ENCODE measurements at regions not wholly inside any gene's neighbourhood (a gene's known extent, or its start where the extent isn't known, plus 50 kb on each side); places are given as distances from the start of the nearest gene placed in this dataset.

DNA sequence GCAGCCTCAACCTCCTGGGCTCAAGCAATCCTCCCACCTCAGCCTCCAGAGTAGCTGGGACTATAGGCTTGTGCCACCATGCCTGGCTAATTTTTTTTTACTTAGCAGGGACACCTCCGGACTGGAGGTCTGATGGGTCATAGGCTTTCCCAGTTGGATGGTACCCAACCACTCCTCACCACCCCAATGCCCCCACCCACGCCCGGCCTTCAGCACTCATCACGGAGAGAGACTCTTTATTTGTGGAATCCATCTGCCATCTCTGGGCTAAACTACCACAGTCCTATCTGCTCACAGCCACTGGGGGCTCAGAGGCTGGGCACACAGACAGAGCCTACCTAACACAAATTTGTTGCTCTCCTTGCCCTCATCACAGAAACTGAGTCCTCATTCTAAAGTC is 58.3 kb upstream of the STXBP1 start:
- DNase-seq (ENCODE audit: low read depth in 2 of 2, low spot score in 1 of 2): no peak

- no peak for DNase-seq (ENCODE audit: low read depth in 2 of 2, low spot score in 1 of 2)
Measured at GRCh38 chr9:127554966-127555839, 56.9 kb upstream of the STXBP1 start.

DNA sequence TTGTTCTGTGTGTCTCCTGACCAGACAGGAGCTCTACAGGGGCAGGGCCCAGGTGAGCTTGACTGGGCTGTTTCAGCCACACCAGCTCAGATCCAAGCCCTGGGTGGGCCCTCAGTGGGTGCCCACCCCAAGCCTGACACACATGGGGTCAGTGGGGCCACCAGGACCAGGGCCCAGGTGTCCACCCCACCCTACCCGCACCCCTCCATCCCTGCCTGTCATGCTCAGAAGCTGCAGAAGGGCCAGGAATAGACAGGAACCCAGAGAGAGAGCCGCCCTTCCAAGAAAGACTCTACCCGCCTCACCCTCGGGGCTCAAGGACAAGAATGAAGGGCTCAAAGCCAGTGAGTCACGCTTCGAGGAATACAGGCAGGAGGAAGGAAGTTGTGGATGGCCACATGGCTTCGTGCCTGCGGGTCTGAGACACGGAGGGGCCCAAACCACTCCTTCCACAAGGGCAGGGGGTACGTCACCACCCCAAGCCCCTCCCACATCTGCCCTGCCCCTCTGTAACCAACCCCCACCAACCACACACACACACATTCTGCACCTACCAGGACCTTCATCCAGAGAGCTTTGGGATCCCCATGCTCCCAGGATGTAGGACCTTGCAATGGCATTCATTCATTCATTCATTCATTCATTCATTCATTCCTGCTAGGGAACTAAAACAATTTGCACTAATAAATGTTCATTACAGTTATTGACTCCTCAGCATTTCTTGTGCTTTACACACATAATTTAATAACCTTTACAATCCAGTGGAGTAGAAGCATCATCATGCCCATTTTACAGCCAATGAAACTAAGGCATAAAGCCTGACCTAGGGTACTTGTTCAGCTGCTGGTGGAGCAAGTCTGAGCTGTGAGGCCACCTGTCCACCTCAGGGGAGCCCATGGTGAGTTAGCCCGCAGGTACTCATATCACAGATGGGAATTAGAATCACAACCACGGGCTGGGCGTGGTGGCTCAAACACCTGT is 55.9 kb upstream of the STXBP1 start:
- DNase-seq (ENCODE audit: low read depth in 2 of 2, low spot score in 1 of 2): peak in 1 of 2 donors; percentile 27

- no peak for DNase-seq (ENCODE audit: low read depth in 2 of 2, low spot score in 1 of 2)
Measured at GRCh38 chr9:127556871-127557270, 55.2 kb upstream of the STXBP1 start.

DNA sequence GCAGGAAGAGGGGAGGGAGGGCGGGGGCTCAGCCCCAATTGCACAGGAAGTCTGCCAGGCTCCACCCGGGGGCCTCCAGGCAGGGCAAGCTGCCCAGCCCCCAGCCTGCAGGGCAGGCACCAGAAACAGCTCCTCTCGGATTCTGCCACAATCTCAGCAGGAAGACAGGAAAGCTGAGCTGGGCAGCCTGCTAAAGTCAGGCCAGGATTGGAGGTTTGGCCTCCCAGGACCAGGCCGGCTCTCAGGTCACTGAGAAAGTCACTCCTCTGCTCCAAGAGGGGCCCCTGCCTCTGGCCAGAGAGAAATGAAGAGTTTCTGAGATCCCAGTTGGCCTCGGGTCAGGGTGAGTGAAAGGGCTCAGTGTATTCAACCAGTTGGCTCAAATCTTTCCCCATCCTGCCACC is 54.6 kb upstream of the STXBP1 start:
- no peak for DNase-seq (ENCODE audit: low read depth in 2 of 2, low spot score in 1 of 2)

- no peak for DNase-seq (ENCODE audit: low read depth in 2 of 2, low spot score in 1 of 2)
Measured at GRCh38 chr9:127557998-127558546, 54.0 kb upstream of the STXBP1 start.

- DNase-seq (ENCODE audit: low read depth in 2 of 2, low spot score in 1 of 2): no peak
Measured at GRCh38 chr9:127558581-127559246, 53.4 kb upstream of the STXBP1 start.

DNA sequence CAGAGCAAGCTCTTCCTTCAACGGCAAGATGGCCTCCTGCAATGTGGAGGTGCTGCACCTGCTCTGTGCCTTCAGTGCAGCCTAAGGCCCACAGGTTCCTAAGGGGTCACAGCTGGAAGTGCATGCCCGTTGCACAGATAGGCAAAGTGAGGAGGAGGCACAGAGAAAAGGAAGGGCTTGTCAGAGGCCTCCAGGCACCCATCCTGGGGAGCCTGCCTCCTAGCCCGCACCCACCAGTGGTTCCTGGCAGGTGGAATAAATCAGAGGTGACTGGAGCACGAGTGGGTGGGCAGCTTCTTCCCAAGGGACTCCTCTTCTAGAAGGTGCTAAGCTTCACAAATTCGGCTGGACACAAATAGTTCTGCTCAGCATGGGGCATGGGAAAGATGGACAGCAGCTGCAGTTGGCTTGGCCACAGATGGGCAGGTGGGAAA is 52.8 kb upstream of the STXBP1 start:
- no peak for DNase-seq (ENCODE audit: low read depth in 2 of 2, low spot score in 1 of 2)

DNA sequence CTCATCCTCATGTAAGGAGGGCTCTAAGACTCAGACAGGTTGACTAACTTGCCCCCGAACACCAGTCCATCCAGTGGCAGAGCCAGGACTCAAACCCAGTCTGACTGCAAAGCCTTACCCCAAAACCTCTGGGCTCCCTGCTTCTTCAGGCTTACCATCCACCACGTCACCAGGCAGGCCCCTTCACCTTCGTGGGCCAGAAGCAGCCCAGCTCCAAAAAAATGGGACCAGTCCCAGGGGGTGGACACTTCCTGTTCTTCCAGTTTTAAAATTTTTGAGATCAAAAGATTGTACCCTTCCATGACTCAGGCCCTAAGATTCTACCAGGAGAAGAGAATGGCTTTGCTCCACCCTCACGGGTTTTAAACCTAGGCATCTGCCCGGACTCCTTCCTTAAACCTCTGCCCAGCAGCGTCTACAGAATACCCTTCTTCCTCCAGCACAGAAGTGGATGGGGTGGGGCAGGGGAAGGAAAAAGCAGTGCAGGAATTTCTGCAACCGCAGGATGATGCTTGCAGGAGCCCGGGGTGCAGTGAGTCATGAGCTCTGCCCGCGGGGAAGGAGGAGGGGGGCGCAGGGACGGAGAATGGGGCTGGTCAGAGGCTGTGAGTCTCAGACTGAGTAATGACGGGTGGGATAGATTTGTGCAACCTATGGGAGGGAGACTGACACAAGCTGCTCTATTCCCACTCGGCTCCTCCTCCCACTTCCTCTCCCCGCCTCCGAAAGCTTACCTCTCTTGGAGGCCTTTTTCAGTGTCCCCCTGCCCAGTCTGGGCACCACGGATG is 50.4 kb upstream of the STXBP1 start:
- DNase-seq (ENCODE audit: low read depth in 2 of 2, low spot score in 1 of 2): no peak
